SK-N-SH (cell line): ENCODE measurements at regions not wholly inside any gene's neighbourhood (a gene's known extent, or its start where the extent isn't known, plus 50 kb on each side); places are given as distances from the start of the nearest gene placed in this dataset.

ENCODE experiments used
- CTCF ChIA-PET: fragments of 300-600, 350-600 bp; formaldehyde crosslinking; extraction: SDS; loops from one replicate; lab custom pipeline; 2021; lab: Yijun Ruan, JAX
- POLR2A ChIA-PET: fragments of 350-600 bp; sonication (Branson Sonifier 250); formaldehyde crosslinking; extraction: SDS; loops from one replicate; lab custom pipeline; 2020; ENCODE audit warnings: antibody characterized with exemption, inconsistent platforms; lab: Yijun Ruan, JAX
- DNase-seq: peaks from one replicate; pipeline ENCODE4 v3.0.0; 2012
- H2AFZ ChIP-seq: fragments of 200-600 bp; sonication (generic); 2 replicates; pipeline ENCODE4 v1.8.1; 2016; ENCODE audit warnings: antibody characterized with exemption, mild to moderate bottlenecking, low read depth
- H3F3A ChIP-seq: fragments of 200-600 bp; sonication (generic); replicated peaks from 2 replicates; pipeline ENCODE3; 2016; ENCODE audit warnings: antibody characterized with exemption, mild to moderate bottlenecking; ENCODE audit not compliant: insufficient read depth
- H3K27ac ChIP-seq, 2 experiments: fragments of 200-500 bp in 1 of 2; fragments of 200-600 bp in 1 of 2; sonication (Bioruptor generic) in 1 of 2; sonication (generic), shearing (Covaris generic) in 1 of 2; 2 replicates each; pipeline versions ENCODE4 v1.5.1 to v1.6.1; 2014 to 2016; ENCODE audit warnings: low read depth in 2 of 2, inconsistent platforms in 1 of 2, low read length in 1 of 2, mild to moderate bottlenecking in 1 of 2, mixed read lengths in 1 of 2
- H3K27me3 ChIP-seq: fragments of 200-600 bp; sonication (generic), shearing (Covaris generic); 2 replicates; pipeline ENCODE4 v1.6.1; 2016; ENCODE audit warnings: mixed run types; ENCODE audit not compliant: insufficient read depth
- H3K36me3 ChIP-seq, 2 experiments: fragments of 200-500 bp in 1 of 2; fragments of 200-600 bp in 1 of 2; sonication (Bioruptor generic) in 1 of 2; sonication (generic) in 1 of 2; replicated peaks in 1 of 2; 2 replicates each; pipeline versions ENCODE3 to v1.5.1; 2014 to 2016; ENCODE audit warnings: low read length in 1 of 2, mild to moderate bottlenecking in 1 of 2; ENCODE audit not compliant: insufficient read depth in 2 of 2, control insufficient read depth in 1 of 2
- H3K4me1 ChIP-seq, 2 experiments: fragments of 200-500 bp in 1 of 2; fragments of 200-600 bp in 1 of 2; sonication (Bioruptor generic) in 1 of 2; sonication (generic), shearing (Covaris generic) in 1 of 2; 2 replicates each; pipeline versions ENCODE4 v1.5.1 to v1.6.1; 2014 to 2016; ENCODE audit warnings: low read depth in 1 of 2, low read length in 1 of 2, mixed run types in 1 of 2; ENCODE audit not compliant: insufficient read depth in 2 of 2, control insufficient read depth in 1 of 2
- H3K4me2 ChIP-seq: fragments of 200-600 bp; sonication (generic), shearing (Covaris generic); 2 replicates; pipeline ENCODE4 v1.6.1; 2017; ENCODE audit warnings: mixed run types
- H3K4me3 ChIP-seq, 2 experiments: fragments of 200-500 bp in 1 of 2; fragments of 200-600 bp in 1 of 2; sonication (Bioruptor generic) in 1 of 2; sonication (generic), shearing (Covaris generic) in 1 of 2; 2 replicates each; pipeline versions ENCODE4 v1.5.1 to v1.8.1; 2014 to 2016; ENCODE audit warnings: low read depth in 2 of 2, inconsistent platforms in 1 of 2, low read length in 1 of 2, mild to moderate bottlenecking in 1 of 2, mixed read lengths in 1 of 2, moderate library complexity in 1 of 2
- H3K79me2 ChIP-seq: fragments of 200-600 bp; sonication (generic); 2 replicates; pipeline ENCODE4 v1.8.1; 2017; ENCODE audit warnings: mild to moderate bottlenecking; ENCODE audit not compliant: insufficient read depth
- H3K9ac ChIP-seq: fragments of 200-600 bp; sonication (generic); 2 replicates; pipeline ENCODE4 v1.6.1; 2017; ENCODE audit warnings: mixed run types
- H3K9me2 ChIP-seq: fragments of 200-600 bp; sonication (generic); 2 replicates; pipeline ENCODE4 v1.6.1; 2017; ENCODE audit warnings: mixed run types
- H3K9me3 ChIP-seq: fragments of 200-600 bp; sonication (generic); 2 replicates; pipeline ENCODE4 v1.6.1; 2017; ENCODE audit warnings: mixed run types, mild to moderate bottlenecking, moderate library complexity
- H4K20me1 ChIP-seq: fragments of 200-600 bp; sonication (generic); 2 replicates; pipeline ENCODE4 v1.6.1; 2017; ENCODE audit warnings: mild to moderate bottlenecking, mixed run types; ENCODE audit not compliant: insufficient read depth
- CHD2 ChIP-seq: fragments of 150-350 bp; IDR thresholded peaks from 2 replicates; pipeline ENCODE4 v1.6.1; 2018; ENCODE audit warnings: low read length; ENCODE audit not compliant: partially characterized antibody
- EP300 ChIP-seq, 2 experiments: IDR thresholded peaks; 2 replicates each; pipeline versions ENCODE4 v1.4.0 to v1.6.1; 2012; ENCODE audit warnings: borderline replicate concordance in 1 of 2, low read depth in 1 of 2, low read length in 1 of 2
- FOXJ3 ChIP-seq: sonication (generic); formaldehyde crosslinking; IDR thresholded peaks from 2 replicates; pipeline ENCODE4 v1.5.1; 2020; ENCODE audit warnings: mild to moderate bottlenecking, missing genetic modification reagents
- GATA2 ChIP-seq: sonication (generic); formaldehyde crosslinking; IDR thresholded peaks from 2 replicates; pipeline ENCODE4 v1.5.0; 2020; ENCODE audit warnings: mild to moderate bottlenecking, missing genetic modification reagents
- MEF2A ChIP-seq: IDR thresholded peaks from 2 replicates; pipeline ENCODE4 v1.4.0; 2012; ENCODE audit warnings: low read depth, borderline replicate concordance
- NRF1 ChIP-seq: IDR thresholded peaks from 2 replicates; pipeline ENCODE4 v1.6.1; 2012; ENCODE audit warnings: low read depth, mild to moderate bottlenecking, low read length
- RAD21 ChIP-seq: IDR thresholded peaks from 2 replicates; pipeline ENCODE4 v1.6.1; 2012; ENCODE audit warnings: mild to moderate bottlenecking, low read length
- RCOR1 ChIP-seq: fragments of 150-350 bp; IDR thresholded peaks from 2 replicates; pipeline ENCODE4 v1.6.1; 2017; ENCODE audit warnings: antibody characterized with exemption, low read length
- REST ChIP-seq: IDR thresholded peaks from 2 replicates; pipeline ENCODE4 v1.6.1; 2012; ENCODE audit warnings: mild to moderate bottlenecking, low read depth, low read length, moderate library complexity
- RFX5 ChIP-seq: IDR thresholded peaks from 2 replicates; pipeline ENCODE4 v1.6.1; 2012; ENCODE audit warnings: mild to moderate bottlenecking, improper control_type of control experiment, low read length
- SIN3A ChIP-seq: IDR thresholded peaks from 2 replicates; pipeline ENCODE4 v1.6.1; 2012; ENCODE audit warnings: low read depth, mild to moderate bottlenecking, low read length, moderate library complexity, borderline replicate concordance
- SMC3 ChIP-seq: IDR thresholded peaks from 2 replicates; pipeline ENCODE4 v1.6.1; 2012; ENCODE audit warnings: low read depth, low read length, improper control_type of control experiment
- TAF1 ChIP-seq: IDR thresholded peaks from 2 replicates; pipeline ENCODE4 v1.6.1; 2012; ENCODE audit warnings: low read depth, mild to moderate bottlenecking, low read length, moderate library complexity, borderline replicate concordance
- TCF12 ChIP-seq: IDR thresholded peaks from 2 replicates; pipeline ENCODE4 v1.4.0; 2012
- WGBS: methylation state at CpG from one replicate; pipeline ENCODE4 v1.1.6; 2017; ENCODE audit warnings: low lambda C conversion rate; 5-methylcytosine and 5-hydroxymethylcytosine counted together
- TF ChIP-seq, protein P1 (sequence below): IDR thresholded peaks from 2 replicates; pipeline ENCODE4 v1.4.0; 2012; ENCODE audit warnings: low read depth
- TF ChIP-seq, protein P2 (sequence below): fragments of 200-600 bp; sonication (generic); IDR thresholded peaks from 2 replicates; pipeline ENCODE4 v1.6.1; 2017; ENCODE audit warnings: antibody characterized with exemption, mild to moderate bottlenecking, moderate library complexity
- TF ChIP-seq, protein P3 (sequence below): IDR thresholded peaks from 2 replicates; pipeline ENCODE4; 2012
- TF ChIP-seq, protein P4 (sequence below): IDR thresholded peaks from 2 replicates; pipeline ENCODE4 v1.4.0; 2012; ENCODE audit warnings: low read depth, borderline replicate concordance

GRCh38 chr18:66778048-66778447, 174.2 kb upstream of the CDH19 start:
- Histone ChIP-seq H3K27me3 (no peaks in the 10 kb centered on the region), H3K4me1 (peaks cover 0 to 2% of the 10 kb centered on the region in 2 experiments; a peak in 2 of 4 replicates), H3K9me2 (no peaks in the 10 kb centered on the region), H3F3A (no peaks in the 10 kb centered on the region), H3K27ac (peak overlapping the region in 1 of 2 experiments; percentile 34; a peak in 1 of 4 replicates), H4K20me1 (no peaks in the 10 kb centered on the region), H3K9me3 (no peaks in the 10 kb centered on the region), H3K9ac (no peak overlapping the region), H3K79me2 (no peaks in the 10 kb centered on the region), H2AFZ (no peak overlapping the region), H3K4me3 (no peak overlapping the region), H3K4me2 (no peak overlapping the region), H3K36me3 (no peaks in the 10 kb centered on the region)
- TF ChIP-seq TCF12 = no peak
- TF ChIP-seq REST = no peak
- no peak for TF ChIP-seq SMC3
- 0 out of 2 replicates have a peak, but pooled peaks have one; percentile 42 for TF ChIP-seq RCOR1
- no peak for TF ChIP-seq SIN3A
- peak; percentile 11; the same call in 1 of the 2 replicates for TF ChIP-seq RAD21
- TF ChIP-seq, protein P1, sequence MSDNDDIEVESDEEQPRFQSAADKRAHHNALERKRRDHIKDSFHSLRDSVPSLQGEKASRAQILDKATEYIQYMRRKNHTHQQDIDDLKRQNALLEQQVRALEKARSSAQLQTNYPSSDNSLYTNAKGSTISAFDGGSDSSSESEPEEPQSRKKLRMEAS = no peak
- no peak for TF ChIP-seq RFX5
- no peak for TF ChIP-seq FOXJ3
- peak in 1 of 2 experiments; percentile 76; a peak in 2 of 4 replicates for TF ChIP-seq EP300 (IDR thresholded peaks at IDR 0.05; ENCODE audit: borderline replicate concordance in 1 of 2, low read depth in 1 of 2, low read length in 1 of 2)
- TF ChIP-seq TAF1 = no peak
- TF ChIP-seq, protein P2, sequence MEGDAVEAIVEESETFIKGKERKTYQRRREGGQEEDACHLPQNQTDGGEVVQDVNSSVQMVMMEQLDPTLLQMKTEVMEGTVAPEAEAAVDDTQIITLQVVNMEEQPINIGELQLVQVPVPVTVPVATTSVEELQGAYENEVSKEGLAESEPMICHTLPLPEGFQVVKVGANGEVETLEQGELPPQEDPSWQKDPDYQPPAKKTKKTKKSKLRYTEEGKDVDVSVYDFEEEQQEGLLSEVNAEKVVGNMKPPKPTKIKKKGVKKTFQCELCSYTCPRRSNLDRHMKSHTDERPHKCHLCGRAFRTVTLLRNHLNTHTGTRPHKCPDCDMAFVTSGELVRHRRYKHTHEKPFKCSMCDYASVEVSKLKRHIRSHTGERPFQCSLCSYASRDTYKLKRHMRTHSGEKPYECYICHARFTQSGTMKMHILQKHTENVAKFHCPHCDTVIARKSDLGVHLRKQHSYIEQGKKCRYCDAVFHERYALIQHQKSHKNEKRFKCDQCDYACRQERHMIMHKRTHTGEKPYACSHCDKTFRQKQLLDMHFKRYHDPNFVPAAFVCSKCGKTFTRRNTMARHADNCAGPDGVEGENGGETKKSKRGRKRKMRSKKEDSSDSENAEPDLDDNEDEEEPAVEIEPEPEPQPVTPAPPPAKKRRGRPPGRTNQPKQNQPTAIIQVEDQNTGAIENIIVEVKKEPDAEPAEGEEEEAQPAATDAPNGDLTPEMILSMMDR = no peak
- no peak for TF ChIP-seq NRF1
- TF ChIP-seq, protein P3, sequence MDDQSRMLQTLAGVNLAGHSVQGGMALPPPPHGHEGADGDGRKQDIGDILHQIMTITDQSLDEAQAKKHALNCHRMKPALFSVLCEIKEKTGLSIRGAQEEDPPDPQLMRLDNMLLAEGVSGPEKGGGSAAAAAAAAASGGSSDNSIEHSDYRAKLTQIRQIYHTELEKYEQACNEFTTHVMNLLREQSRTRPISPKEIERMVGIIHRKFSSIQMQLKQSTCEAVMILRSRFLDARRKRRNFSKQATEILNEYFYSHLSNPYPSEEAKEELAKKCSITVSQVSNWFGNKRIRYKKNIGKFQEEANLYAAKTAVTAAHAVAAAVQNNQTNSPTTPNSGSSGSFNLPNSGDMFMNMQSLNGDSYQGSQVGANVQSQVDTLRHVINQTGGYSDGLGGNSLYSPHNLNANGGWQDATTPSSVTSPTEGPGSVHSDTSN = no peak
- TF ChIP-seq, protein P4, sequence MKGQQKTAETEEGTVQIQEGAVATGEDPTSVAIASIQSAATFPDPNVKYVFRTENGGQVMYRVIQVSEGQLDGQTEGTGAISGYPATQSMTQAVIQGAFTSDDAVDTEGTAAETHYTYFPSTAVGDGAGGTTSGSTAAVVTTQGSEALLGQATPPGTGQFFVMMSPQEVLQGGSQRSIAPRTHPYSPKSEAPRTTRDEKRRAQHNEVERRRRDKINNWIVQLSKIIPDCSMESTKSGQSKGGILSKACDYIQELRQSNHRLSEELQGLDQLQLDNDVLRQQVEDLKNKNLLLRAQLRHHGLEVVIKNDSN = no peak
- peak; percentile 67 for TF ChIP-seq GATA2 (CRISPR knock-in tag)
- no peak for TF ChIP-seq MEF2A
- peak; percentile 18 for TF ChIP-seq CHD2
- POLR2A ChIA-PET = no interaction called here
- CTCF ChIA-PET = interaction anchor here (0.8 kb wide), 1 partner anchor 94 kb away, joined by 3 read pairs; no protein-coding TSS in a partner anchor
- no peak for DNase-seq
- 53% methylated on average over 3 of the region's 3 CpGs for WGBS
